Astrocyte (in vitro differentiated cells and primary cell): ENCODE measurements at regions not wholly inside any gene's neighbourhood (a gene's known extent, or its start where the extent isn't known, plus 50 kb on each side); places are given as distances from the start of the nearest gene placed in this dataset.

Experiments used
- CTCF ChIP-seq: IDR thresholded peaks from 2 replicates; pipeline ENCODE4 v1.5.1; 2011; ENCODE audit warnings: low read depth, mild to moderate bottlenecking, inconsistent platforms, low read length, moderate library complexity; ENCODE audit not compliant: insufficient read depth
- EZH2 ChIP-seq: IDR thresholded peaks from 2 replicates; pipeline ENCODE4 v1.6.1; 2012; ENCODE audit warnings: mild to moderate bottlenecking, low read length, inconsistent platforms; ENCODE audit not compliant: insufficient read depth

DNA sequence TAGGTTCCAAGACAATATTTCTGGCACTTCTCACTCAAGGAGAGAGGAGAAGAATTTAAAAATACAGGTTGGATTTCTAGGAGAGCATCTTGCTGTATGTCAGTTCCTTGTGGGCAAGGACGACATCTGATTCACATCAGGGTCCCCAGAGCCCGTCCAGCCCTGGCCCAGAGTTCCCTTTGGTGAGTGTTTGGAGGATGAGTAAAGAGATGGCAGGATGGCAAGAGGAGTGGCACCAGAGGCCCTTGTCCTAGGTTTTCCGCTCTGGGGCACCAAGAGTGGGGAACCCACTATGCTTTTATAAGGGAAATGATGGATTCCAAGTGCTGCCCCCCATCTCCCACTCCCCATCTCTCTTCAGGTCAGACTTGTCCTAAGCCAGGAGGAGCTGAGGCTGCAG is 181.8 kb downstream of the TBC1D2B start:
- TF ChIP-seq CTCF (no peak), EZH2 (no peak)
